Right lobe of liver (tissue), 6 donors: ENCODE measurements at regions not wholly inside any gene's neighbourhood (a gene's known extent, or its start where the extent isn't known, plus 50 kb on each side); places are given as distances from the start of the nearest gene placed in this dataset.

Source experiments
- ATAC-seq, 4 donors: fragments of 200-7000 bp; cut with Tn5 transposase; one replicate each; pipeline ENCODE4 v1.9.1; 2020; ENCODE audit warnings: mild to moderate bottlenecking in 4 of 4, moderate library complexity in 4 of 4
- DNase-seq, 3 donors: peaks; one replicate each; pipeline ENCODE4 v3.0.0-alpha.2; 2020
- H3K27ac ChIP-seq, 3 donors: fragments of 200-600 bp; one replicate each; pipeline ENCODE4 v1.8.0; 2022
- H3K27me3 ChIP-seq, 2 donors: fragments of 200-600 bp; one replicate each; pipeline ENCODE4 v1.8.0; 2022
- H3K36me3 ChIP-seq, 4 donors: fragments of 200-600 bp; sonication (generic) in 1 of 4; one replicate each; pipeline versions ENCODE4 v1.5.1 to v1.8.0; 2017 to 2022; ENCODE audit warnings: control low read depth in 1 of 4
- H3K4me1 ChIP-seq, 4 donors: fragments of 200-600 bp; sonication (generic) in 1 of 4; one replicate each; pipeline versions ENCODE4 v1.5.1 to v1.8.0; 2017 to 2022; ENCODE audit warnings: control low read depth in 1 of 4
- H3K4me3 ChIP-seq, 3 donors: fragments of 200-600 bp; one replicate each; pipeline ENCODE4 v1.8.0; 2022
- H3K9me3 ChIP-seq, 4 donors: fragments of 200-600 bp; sonication (generic) in 1 of 4; one replicate each; pipeline versions ENCODE4 v1.5.1 to v1.8.0; 2017 to 2022; ENCODE audit warnings: control low read depth in 1 of 4
- CTCF ChIP-seq, 4 donors: fragments of 200-600 bp in 3 of 4; fragments of 450-650 bp in 1 of 4; IDR thresholded peaks; one replicate each; pipeline versions ENCODE4 v1.5.1 to v1.8.0; 2016 to 2022; ENCODE audit warnings: antibody characterized with exemption in 4 of 4, mild to moderate bottlenecking in 2 of 4
- POLR2A ChIP-seq: fragments of 450-650 bp; IDR thresholded peaks from one replicate; pipeline ENCODE4 v1.6.1; 2017; ENCODE audit warnings: antibody characterized with exemption, mild to moderate bottlenecking
- WGBS: methylation state at CpG from one replicate; pipeline ENCODE4 v1.1.6; 2018; ENCODE audit warnings: low coverage, low lambda C conversion rate; ENCODE audit not compliant: insufficient coverage; ENCODE audit errors: missing lambda C conversion rate; 5-methylcytosine and 5-hydroxymethylcytosine counted together
- intact Hi-C, 2 donors: fragments of 100-400 bp; cut with DNase I; formaldehyde crosslinking; loops; one replicate each; pipeline versions ENCODE4 v1.11.2 to v1.14.1; 2022
- donor health status: DM: no; HTN: yes; CAD: no.
- donor health status: DM: no; HTN: no; CAD: no.
- donor health status: DM: no; HTN: no; CAD: no.
- donor health status: DM: no; HTN: yes; CAD: no.
- donor health status: DM: no; HTN: yes; CAD: no.

- intact Hi-C loops: no loop called here
- ATAC-seq (no peak), DNase-seq (no peak)
- Histone ChIP-seq H3K27me3 (no peaks in the 10 kb centered on the region), H3K36me3 (no peaks in the 10 kb centered on the region), H3K4me1 (no peaks in the 10 kb centered on the region), H3K27ac (no peak overlapping the region), H3K9me3 (no peaks in the 10 kb centered on the region), H3K4me3 (no peak overlapping the region)
- WGBS: 76% methylated on average over 4 of the region's 4 CpGs
- no peak for TF ChIP-seq CTCF (IDR thresholded peaks at IDR 0.05)
- no peak for TF ChIP-seq POLR2A
Observed at GRCh38 chr16:88293097-88293496, 89.7 kb upstream of the ZNF469 start.

- Histone ChIP-seq H3K36me3 (no peaks in the 10 kb centered on the region), H3K27me3 (no peaks in the 10 kb centered on the region), H3K4me3 (no peak overlapping the region), H3K27ac (no peak overlapping the region), H3K4me1 (no peaks in the 10 kb centered on the region), H3K9me3 (no peaks in the 10 kb centered on the region)
- intact Hi-C loops: no loop called here
- DNase-seq (peak in 1 of 3 donors; percentile 37), ATAC-seq (peak in 1 of 4 donors; percentile 8)
- no peak for TF ChIP-seq POLR2A
- TF ChIP-seq CTCF (IDR thresholded peaks at IDR 0.05): no peak
- WGBS: 80% methylated on average over 3 of the region's 20 CpGs
Observed at GRCh38 chr16:88295671-88296436, 86.9 kb upstream of the ZNF469 start.

GRCh38 chr16:88296437-88297177, 86.2 kb upstream of the ZNF469 start:
- intact Hi-C loops: no loop called here
- DNase-seq: peak in 1 of 3 donors; percentile 22
- H3K36me3 ChIP-seq: no peaks in the 10 kb centered on the region
- no peak overlapping the region for H3K4me3 ChIP-seq
- TF ChIP-seq POLR2A (no peak), CTCF (IDR thresholded peaks at IDR 0.05) (no peak)
- H3K27me3 ChIP-seq: no peaks in the 10 kb centered on the region
- WGBS: 66% methylated on average over 5 of the region's 19 CpGs
- H3K27ac ChIP-seq: no peak overlapping the region
- H3K4me1 ChIP-seq: no peaks in the 10 kb centered on the region
- no peak for ATAC-seq
- H3K9me3 ChIP-seq: no peaks in the 10 kb centered on the region

- intact Hi-C loops: no loop called here
- TF ChIP-seq CTCF (IDR thresholded peaks at IDR 0.05): no peak
- no peak for TF ChIP-seq POLR2A
- no peak overlapping the region for H3K4me3 ChIP-seq
- H3K4me1 ChIP-seq: no peaks in the 10 kb centered on the region
- WGBS: 62% methylated on average over 12 of the region's 22 CpGs
- H3K9me3 ChIP-seq: no peaks in the 10 kb centered on the region
- H3K27ac ChIP-seq: no peak overlapping the region
- H3K27me3 ChIP-seq: no peaks in the 10 kb centered on the region
- DNase-seq (peak in 1 of 3 donors; percentile 38), ATAC-seq (no peak)
- H3K36me3 ChIP-seq: no peaks in the 10 kb centered on the region
Observed at GRCh38 chr16:88297178-88297720, 85.5 kb upstream of the ZNF469 start.
